ENCODE measurements at regions not wholly inside any gene's neighbourhood (a gene's known extent, or its start where the extent isn't known, plus 50 kb on each side); places are given as distances from the start of the nearest gene placed in this dataset.
A peak's percentile ranks its signal among the peaks of the same experiment; 100 is the strongest.

GRCh38 chr21:39088831-39089380 is 94.3 kb downstream of the PSMG1 start:
- no peak overlapping the region for H3K4me3 ChIP-seq (ENCODE audit: low read depth in 1 of 3, low read length in 3 of 3)
- FAIRE-seq, result no peak
- no peaks in the 10 kb centered on the region for H3K36me3 ChIP-seq (ENCODE audit: control insufficient read depth in 3 of 3, insufficient read depth in 2 of 3, low read depth in 1 of 3, low read length in 3 of 3)
- H3K9me3 ChIP-seq (ENCODE audit: control insufficient read depth in 2 of 2, insufficient read depth in 1 of 2, low read depth in 1 of 2, low read length in 1 of 2), result peaks cover 0 to 8% of the 10 kb centered on the region in 2 donors
- H3K4me1 ChIP-seq (ENCODE audit: control insufficient read depth in 3 of 3, insufficient read depth in 2 of 3, low read depth in 1 of 3, low read length in 2 of 3), result no peaks in the 10 kb centered on the region
- peak overlapping the region in 1 of 3 donors; percentile 82 for H3K27ac ChIP-seq (ENCODE audit: low read depth in 1 of 3, low read length in 2 of 3)
- H3K27me3 ChIP-seq (ENCODE audit: control insufficient read depth in 3 of 3, insufficient read depth in 3 of 3, low read length in 3 of 3), result peaks cover 0 to 3% (median 0%) of the 10 kb centered on the region in 3 donors
- peak in 1 of 2 donors; percentile 14 for DNase-seq
- 53 to 63% (median 56%) methylated on average over 9 of the region's 9 CpGs for WGBS, 3 donors

GRCh38 chr21:39088031-39088370 is 95.2 kb downstream of the PSMG1 start:
- Histone ChIP-seq H3K27ac (ENCODE audit: low read depth in 1 of 3, low read length in 2 of 3) (peak overlapping the region in 1 of 3 donors; percentile 32), H3K36me3 (ENCODE audit: control insufficient read depth in 3 of 3, insufficient read depth in 2 of 3, low read depth in 1 of 3, low read length in 3 of 3) (no peaks in the 10 kb centered on the region), H3K4me3 (ENCODE audit: low read depth in 1 of 3, low read length in 3 of 3) (no peak overlapping the region), H3K27me3 (ENCODE audit: control insufficient read depth in 3 of 3, insufficient read depth in 3 of 3, low read length in 3 of 3) (peaks cover 0 to 3% (median 0%) of the 10 kb centered on the region in 3 donors), H3K4me1 (ENCODE audit: control insufficient read depth in 3 of 3, insufficient read depth in 2 of 3, low read depth in 1 of 3, low read length in 2 of 3) (no peaks in the 10 kb centered on the region), H3K9me3 (ENCODE audit: control insufficient read depth in 2 of 2, insufficient read depth in 1 of 2, low read depth in 1 of 2, low read length in 1 of 2) (peaks cover 0 to 8% of the 10 kb centered on the region in 2 donors)
- FAIRE-seq (no peak), DNase-seq (peak in 1 of 2 donors; percentile 29)
- WGBS, 3 donors, result 18 to 50% (median 21%) methylated on average over 6 of the region's 6 CpGs

GRCh38 chr21:39087238-39088030 is 95.8 kb downstream of the PSMG1 start:
- H3K27me3 ChIP-seq (ENCODE audit: control insufficient read depth in 3 of 3, insufficient read depth in 3 of 3, low read length in 3 of 3), result peaks cover 0 to 3% (median 0%) of the 10 kb centered on the region in 3 donors
- H3K36me3 ChIP-seq (ENCODE audit: control insufficient read depth in 3 of 3, insufficient read depth in 2 of 3, low read depth in 1 of 3, low read length in 3 of 3), result no peaks in the 10 kb centered on the region
- peak overlapping the region in 1 of 3 donors; percentile 36 for H3K27ac ChIP-seq (ENCODE audit: low read depth in 1 of 3, low read length in 2 of 3)
- DNase-seq, result no peak
- H3K9me3 ChIP-seq (ENCODE audit: control insufficient read depth in 2 of 2, insufficient read depth in 1 of 2, low read depth in 1 of 2, low read length in 1 of 2), result peaks cover 0 to 8% of the 10 kb centered on the region in 2 donors
- no peak overlapping the region for H3K4me3 ChIP-seq (ENCODE audit: low read depth in 1 of 3, low read length in 3 of 3)
- FAIRE-seq, result no peak
- WGBS, 3 donors, result 84 to 88% (median 85%) methylated on average over 27 of the region's 27 CpGs
- H3K4me1 ChIP-seq (ENCODE audit: control insufficient read depth in 3 of 3, insufficient read depth in 2 of 3, low read depth in 1 of 3, low read length in 2 of 3), result no peaks in the 10 kb centered on the region

- H3K27ac ChIP-seq (ENCODE audit: low read depth in 1 of 3, low read length in 2 of 3), result no peak overlapping the region
- no peaks in the 10 kb centered on the region for H3K36me3 ChIP-seq (ENCODE audit: control insufficient read depth in 3 of 3, insufficient read depth in 2 of 3, low read depth in 1 of 3, low read length in 3 of 3)
- H3K9me3 ChIP-seq (ENCODE audit: control insufficient read depth in 2 of 2, insufficient read depth in 1 of 2, low read depth in 1 of 2, low read length in 1 of 2), result peaks cover 0 to 8% of the 10 kb centered on the region in 2 donors
- H3K27me3 ChIP-seq (ENCODE audit: control insufficient read depth in 3 of 3, insufficient read depth in 3 of 3, low read length in 3 of 3), result peaks cover 0 to 3% (median 0%) of the 10 kb centered on the region in 3 donors
- no peaks in the 10 kb centered on the region for H3K4me1 ChIP-seq (ENCODE audit: control insufficient read depth in 3 of 3, insufficient read depth in 2 of 3, low read depth in 1 of 3, low read length in 2 of 3)
- no peak overlapping the region for H3K4me3 ChIP-seq (ENCODE audit: low read depth in 1 of 3, low read length in 3 of 3)
- no peak for FAIRE-seq
- no peak for DNase-seq
- 80 to 90% (median 89%) methylated on average over 8 of the region's 8 CpGs for WGBS, 3 donors
Measured at GRCh38 chr21:39086547-39086946, 96.7 kb downstream of the PSMG1 start.

- no peaks in the 10 kb centered on the region for H3K4me1 ChIP-seq (ENCODE audit: control insufficient read depth in 3 of 3, insufficient read depth in 2 of 3, low read depth in 1 of 3, low read length in 2 of 3)
- H3K9me3 ChIP-seq (ENCODE audit: control insufficient read depth in 2 of 2, insufficient read depth in 1 of 2, low read depth in 1 of 2, low read length in 1 of 2), result peaks cover 0 to 8% of the 10 kb centered on the region in 2 donors
- no peak overlapping the region for H3K27ac ChIP-seq (ENCODE audit: low read depth in 1 of 3, low read length in 2 of 3)
- no peaks in the 10 kb centered on the region for H3K36me3 ChIP-seq (ENCODE audit: control insufficient read depth in 3 of 3, insufficient read depth in 2 of 3, low read depth in 1 of 3, low read length in 3 of 3)
- no peak overlapping the region for H3K4me3 ChIP-seq (ENCODE audit: low read depth in 1 of 3, low read length in 3 of 3)
- H3K27me3 ChIP-seq (ENCODE audit: control insufficient read depth in 3 of 3, insufficient read depth in 3 of 3, low read length in 3 of 3), result no peaks in the 10 kb centered on the region
- DNase-seq (no peak), FAIRE-seq (no peak)
- 56 to 82% (median 67%) methylated on average over 6 of the region's 6 CpGs for WGBS, 3 donors
Measured at GRCh38 chr21:39085843-39086405, 97.3 kb downstream of the PSMG1 start.

GRCh38 chr21:39084979-39085729 is 98.1 kb downstream of the PSMG1 start:
- 56 to 68% (median 58%) methylated on average over 5 of the region's 5 CpGs for WGBS, 3 donors
- Histone ChIP-seq H3K4me1 (ENCODE audit: control insufficient read depth in 3 of 3, insufficient read depth in 2 of 3, low read depth in 1 of 3, low read length in 2 of 3) (no peaks in the 10 kb centered on the region), H3K36me3 (ENCODE audit: control insufficient read depth in 3 of 3, insufficient read depth in 2 of 3, low read depth in 1 of 3, low read length in 3 of 3) (no peaks in the 10 kb centered on the region), H3K27ac (ENCODE audit: low read depth in 1 of 3, low read length in 2 of 3) (no peak overlapping the region), H3K27me3 (ENCODE audit: control insufficient read depth in 3 of 3, insufficient read depth in 3 of 3, low read length in 3 of 3) (no peaks in the 10 kb centered on the region), H3K4me3 (ENCODE audit: low read depth in 1 of 3, low read length in 3 of 3) (no peak overlapping the region), H3K9me3 (ENCODE audit: control insufficient read depth in 2 of 2, insufficient read depth in 1 of 2, low read depth in 1 of 2, low read length in 1 of 2) (peaks cover 0 to 8% of the 10 kb centered on the region in 2 donors)
- FAIRE-seq, result no peak
- peak; percentile 18 to 51 for DNase-seq

- Histone ChIP-seq H3K4me1 (ENCODE audit: control insufficient read depth in 3 of 3, insufficient read depth in 2 of 3, low read depth in 1 of 3, low read length in 2 of 3) (no peaks in the 10 kb centered on the region), H3K36me3 (ENCODE audit: control insufficient read depth in 3 of 3, insufficient read depth in 2 of 3, low read depth in 1 of 3, low read length in 3 of 3) (no peaks in the 10 kb centered on the region), H3K27ac (ENCODE audit: low read depth in 1 of 3, low read length in 2 of 3) (peak overlapping the region in 1 of 3 donors; percentile 71), H3K4me3 (ENCODE audit: low read depth in 1 of 3, low read length in 3 of 3) (no peak overlapping the region), H3K27me3 (ENCODE audit: control insufficient read depth in 3 of 3, insufficient read depth in 3 of 3, low read length in 3 of 3) (no peaks in the 10 kb centered on the region), H3K9me3 (ENCODE audit: control insufficient read depth in 2 of 2, insufficient read depth in 1 of 2, low read depth in 1 of 2, low read length in 1 of 2) (peaks cover 0 to 3% of the 10 kb centered on the region in 2 donors)
- FAIRE-seq (no peak), DNase-seq (no peak)
- WGBS, 3 donors, result 69 to 85% (median 82%) methylated on average over 4 of the region's 4 CpGs
Measured at GRCh38 chr21:39084073-39084472, 99.2 kb downstream of the PSMG1 start.

GRCh38 chr21:39083377-39084008 is 99.8 kb downstream of the PSMG1 start:
- H3K9me3 ChIP-seq (ENCODE audit: control insufficient read depth in 2 of 2, insufficient read depth in 1 of 2, low read depth in 1 of 2, low read length in 1 of 2), result no peaks in the 10 kb centered on the region
- WGBS, 3 donors, result 13 to 43% (median 37%) methylated on average over 11 of the region's 11 CpGs
- no peak overlapping the region for H3K4me3 ChIP-seq (ENCODE audit: low read depth in 1 of 3, low read length in 3 of 3)
- no peaks in the 10 kb centered on the region for H3K27me3 ChIP-seq (ENCODE audit: control insufficient read depth in 3 of 3, insufficient read depth in 3 of 3, low read length in 3 of 3)
- DNase-seq (peak; percentile 36 to 58), FAIRE-seq (no peak)
- H3K27ac ChIP-seq (ENCODE audit: low read depth in 1 of 3, low read length in 2 of 3), result peak overlapping the region in 2 of 3 donors; percentile 48 to 71
- H3K36me3 ChIP-seq (ENCODE audit: control insufficient read depth in 3 of 3, insufficient read depth in 2 of 3, low read depth in 1 of 3, low read length in 3 of 3), result no peaks in the 10 kb centered on the region
- H3K4me1 ChIP-seq (ENCODE audit: control insufficient read depth in 3 of 3, insufficient read depth in 2 of 3, low read depth in 1 of 3, low read length in 2 of 3), result no peaks in the 10 kb centered on the region

All from small intestine (tissue), 7 donors.